ENCODE measurements at regions not wholly inside any gene's neighbourhood (a gene's known extent, or its start where the extent isn't known, plus 50 kb on each side); places are given as distances from the start of the nearest gene placed in this dataset.

DNA sequence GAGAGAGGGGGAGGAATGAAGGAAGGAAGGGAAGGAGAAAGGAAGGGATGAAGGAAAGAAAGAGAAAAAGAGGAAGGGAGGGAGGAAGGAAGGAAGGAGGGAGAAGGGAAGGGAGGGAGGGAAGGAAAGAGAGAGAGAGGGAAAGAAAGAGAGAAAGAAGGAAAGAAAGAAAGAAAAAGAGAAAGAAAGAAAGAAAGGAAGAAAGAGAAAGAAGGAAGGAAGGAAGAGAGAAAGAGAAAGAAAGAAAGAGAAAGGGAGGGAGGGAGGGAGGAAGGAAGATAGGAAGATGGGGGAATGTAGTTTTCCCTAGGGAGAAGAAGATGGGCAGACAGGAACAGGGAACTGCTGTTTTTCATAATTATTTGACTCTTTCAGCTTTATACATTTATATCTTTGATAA lies 115.1 kb upstream of the CXADR start:
- TF ChIP-seq EZH2phosphoT487 (IDR thresholded peaks at IDR 0.05; ENCODE audit: insufficient read depth, low read depth) (no peak), EZH2 (IDR thresholded peaks at IDR 0.05; ENCODE audit: insufficient read depth, poor library complexity, severe bottlenecking) (no peak)

Measured in GM23248 (cell line).